ENCODE measurements at regions not wholly inside any gene's neighbourhood (a gene's known extent, or its start where the extent isn't known, plus 50 kb on each side); places are given as distances from the start of the nearest gene placed in this dataset.

DNA sequence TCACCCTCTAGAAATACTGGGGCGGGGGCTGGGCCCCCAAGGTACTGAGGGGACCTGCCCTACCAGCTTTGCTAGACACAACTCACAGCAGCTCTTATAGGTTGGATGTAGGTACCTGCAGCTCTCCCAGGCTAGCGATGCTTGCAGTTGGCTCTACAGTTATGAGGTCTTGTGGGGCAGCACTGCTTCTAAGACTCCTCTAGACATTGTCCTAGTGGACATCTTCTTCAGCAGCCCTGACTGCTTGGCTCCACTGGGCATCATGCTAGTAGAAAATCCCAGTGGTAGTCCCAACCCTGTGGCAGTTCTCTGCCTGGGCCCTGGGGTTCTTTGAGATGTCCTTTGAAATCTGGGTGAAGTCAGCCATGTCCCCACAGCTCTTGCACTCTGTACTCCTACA is 419.3 kb upstream of the SEL1L start:
- no peak overlapping the region for H3K27ac ChIP-seq (ENCODE audit: low read depth, low read length)
- H3K4me3 ChIP-seq (ENCODE audit: low read length), result no peak overlapping the region
- no peaks in the 10 kb centered on the region for H3K27me3 ChIP-seq (ENCODE audit: control insufficient read depth, insufficient read depth, low read length)
- H3K4me1 ChIP-seq (ENCODE audit: control insufficient read depth, insufficient read depth, low read length), result no peaks in the 10 kb centered on the region
- no peak overlapping the region for H3K9ac ChIP-seq (ENCODE audit: low read length)
- no peaks in the 10 kb centered on the region for H3K36me3 ChIP-seq (ENCODE audit: control insufficient read depth, insufficient read depth, low read length)

DNA sequence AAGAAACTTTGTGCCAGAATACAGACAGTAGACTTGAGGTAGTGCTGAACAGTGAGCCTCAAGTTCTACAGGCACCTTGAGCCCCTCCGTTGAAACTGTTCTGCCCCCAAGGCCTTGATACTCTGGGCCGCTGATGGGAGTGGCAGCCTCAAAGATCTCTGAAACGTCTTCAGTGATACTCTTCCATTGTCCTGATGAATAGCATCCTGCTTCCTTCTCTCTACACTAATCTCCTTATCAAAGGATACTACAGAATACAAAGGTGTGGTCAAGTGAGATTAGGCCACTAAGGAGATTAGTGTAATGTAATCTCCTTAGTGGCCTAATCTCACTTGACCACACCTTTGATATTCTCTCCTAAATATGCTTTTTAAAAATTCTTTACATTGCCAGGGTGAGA is 419.8 kb upstream of the SEL1L start:
- no peaks in the 10 kb centered on the region for H3K36me3 ChIP-seq (ENCODE audit: control insufficient read depth, insufficient read depth, low read length)
- no peak overlapping the region for H3K4me3 ChIP-seq (ENCODE audit: low read length)
- no peak overlapping the region for H3K9ac ChIP-seq (ENCODE audit: low read length)
- H3K4me1 ChIP-seq (ENCODE audit: control insufficient read depth, insufficient read depth, low read length), result no peaks in the 10 kb centered on the region
- no peaks in the 10 kb centered on the region for H3K27me3 ChIP-seq (ENCODE audit: control insufficient read depth, insufficient read depth, low read length)
- H3K27ac ChIP-seq (ENCODE audit: low read depth, low read length), result no peak overlapping the region

DNA sequence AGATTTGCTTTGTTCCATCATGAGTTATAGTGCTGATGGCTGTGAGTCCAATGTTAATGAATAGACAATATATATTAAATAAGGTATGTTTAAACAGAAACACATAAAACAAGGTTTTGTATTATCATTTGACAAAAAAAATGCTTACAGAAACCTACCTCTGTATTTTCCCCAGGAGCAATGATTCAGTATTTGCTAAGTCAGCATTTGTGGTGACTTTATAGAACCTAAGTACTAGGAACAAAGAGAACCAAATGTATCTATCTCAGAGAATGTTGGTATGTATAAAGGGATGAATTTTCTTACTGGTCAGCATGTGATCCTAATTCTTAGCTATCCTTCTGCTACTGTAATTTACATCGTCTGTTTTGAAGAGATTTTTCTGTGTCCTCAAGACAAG is 421.5 kb upstream of the SEL1L start:
- H3K36me3 ChIP-seq (ENCODE audit: control insufficient read depth, insufficient read depth, low read length), result no peaks in the 10 kb centered on the region
- no peaks in the 10 kb centered on the region for H3K27me3 ChIP-seq (ENCODE audit: control insufficient read depth, insufficient read depth, low read length)
- no peak overlapping the region for H3K27ac ChIP-seq (ENCODE audit: low read depth, low read length)
- no peak overlapping the region for H3K4me3 ChIP-seq (ENCODE audit: low read length)
- H3K4me1 ChIP-seq (ENCODE audit: control insufficient read depth, insufficient read depth, low read length), result no peaks in the 10 kb centered on the region
- no peak overlapping the region for H3K9ac ChIP-seq (ENCODE audit: low read length)

DNA sequence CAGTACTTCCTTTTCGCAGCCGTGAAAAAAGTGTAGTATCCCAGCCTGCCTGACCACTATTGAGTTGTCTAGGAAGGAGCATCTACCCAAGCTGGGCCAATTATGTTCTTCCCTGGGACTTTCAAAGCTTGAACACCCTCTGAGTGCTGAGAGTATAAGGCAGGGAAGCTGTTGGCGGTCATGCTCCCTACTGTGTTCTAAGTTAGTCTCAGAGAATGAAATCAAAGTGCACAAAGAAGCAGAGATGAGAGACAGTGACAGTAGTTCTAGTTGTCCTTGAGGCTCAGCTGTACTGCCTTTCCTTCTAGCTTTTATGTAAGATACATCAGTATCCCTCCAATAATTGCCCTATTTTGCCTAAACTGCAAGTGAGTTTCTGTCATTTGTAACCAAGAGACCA is 427.1 kb upstream of the SEL1L start:
- no peak overlapping the region for H3K27ac ChIP-seq (ENCODE audit: low read depth, low read length)
- no peaks in the 10 kb centered on the region for H3K4me1 ChIP-seq (ENCODE audit: control insufficient read depth, insufficient read depth, low read length)
- no peak overlapping the region for H3K9ac ChIP-seq (ENCODE audit: low read length)
- H3K36me3 ChIP-seq (ENCODE audit: control insufficient read depth, insufficient read depth, low read length), result no peaks in the 10 kb centered on the region
- H3K4me3 ChIP-seq (ENCODE audit: low read length), result no peak overlapping the region
- no peaks in the 10 kb centered on the region for H3K27me3 ChIP-seq (ENCODE audit: control insufficient read depth, insufficient read depth, low read length)

DNA sequence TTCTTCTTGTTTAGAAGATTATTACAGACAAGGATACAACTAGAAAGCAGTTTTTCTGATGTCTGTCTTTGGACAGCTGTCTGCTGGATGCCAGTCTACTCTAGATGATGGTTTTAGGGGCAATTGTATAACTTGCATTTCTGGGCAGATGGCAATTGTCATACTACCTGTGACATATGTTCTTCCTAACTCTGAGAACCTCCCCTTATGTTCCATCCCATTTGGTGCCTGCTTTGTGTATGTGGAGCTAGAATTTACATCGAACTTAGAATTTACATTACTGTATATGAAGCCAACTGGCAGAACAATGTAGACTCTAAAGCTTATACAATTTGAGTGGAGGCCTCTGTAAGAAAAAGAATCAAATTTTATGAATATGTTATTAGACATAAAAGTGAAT is 430.2 kb upstream of the SEL1L start:
- no peak overlapping the region for H3K4me3 ChIP-seq (ENCODE audit: low read length)
- H3K27ac ChIP-seq (ENCODE audit: low read depth, low read length), result no peak overlapping the region
- H3K9ac ChIP-seq (ENCODE audit: low read length), result no peak overlapping the region
- no peaks in the 10 kb centered on the region for H3K36me3 ChIP-seq (ENCODE audit: control insufficient read depth, insufficient read depth, low read length)
- no peaks in the 10 kb centered on the region for H3K27me3 ChIP-seq (ENCODE audit: control insufficient read depth, insufficient read depth, low read length)
- H3K4me1 ChIP-seq (ENCODE audit: control insufficient read depth, insufficient read depth, low read length), result no peaks in the 10 kb centered on the region

DNA sequence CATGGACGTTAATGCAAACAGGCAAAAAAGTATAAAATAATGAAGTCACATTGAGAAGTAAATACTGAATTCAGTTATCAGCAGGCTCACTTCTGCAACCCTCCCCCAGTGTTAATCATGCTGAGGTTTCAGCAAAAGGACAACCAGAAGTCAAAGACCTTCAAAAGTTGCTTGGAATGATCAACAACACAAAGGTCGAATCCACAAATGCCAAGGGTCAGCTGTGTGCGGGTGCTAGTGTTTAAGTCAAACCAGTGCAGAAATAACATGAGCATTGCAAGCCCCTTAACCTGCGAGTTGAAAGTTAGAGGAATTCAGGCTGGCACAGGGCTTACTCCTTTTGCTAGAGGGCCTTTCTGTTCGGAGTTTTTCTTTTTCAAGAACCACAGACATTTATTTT is 436.7 kb upstream of the SEL1L start:
- H3K4me1 ChIP-seq (ENCODE audit: control insufficient read depth, insufficient read depth, low read length), result no peaks in the 10 kb centered on the region
- H3K27me3 ChIP-seq (ENCODE audit: control insufficient read depth, insufficient read depth, low read length), result no peaks in the 10 kb centered on the region
- H3K9ac ChIP-seq (ENCODE audit: low read length), result no peak overlapping the region
- H3K36me3 ChIP-seq (ENCODE audit: control insufficient read depth, insufficient read depth, low read length), result no peaks in the 10 kb centered on the region
- H3K27ac ChIP-seq (ENCODE audit: low read depth, low read length), result no peak overlapping the region
- no peak overlapping the region for H3K4me3 ChIP-seq (ENCODE audit: low read length)

DNA sequence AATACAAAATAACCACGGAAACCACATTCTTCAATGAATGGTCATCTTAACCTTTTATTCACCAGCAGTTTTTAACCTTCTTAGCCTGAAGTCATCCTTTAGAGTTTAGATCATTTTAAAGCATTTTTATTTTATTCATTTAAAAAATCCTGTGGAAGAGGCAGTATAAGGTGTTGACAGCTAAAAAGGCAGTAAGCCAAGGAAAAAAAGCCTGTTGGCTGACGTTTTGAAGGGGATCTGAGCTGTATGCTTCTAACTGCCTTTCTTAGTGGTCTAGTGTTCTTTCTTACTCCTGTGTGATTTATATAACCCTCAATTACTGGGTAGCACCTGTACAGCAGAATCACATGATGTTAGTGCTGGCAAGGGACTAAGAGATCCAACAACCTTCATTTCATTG is 438.3 kb upstream of the SEL1L start:
- Histone ChIP-seq H3K4me3 (ENCODE audit: low read length) (no peak overlapping the region), H3K9ac (ENCODE audit: low read length) (no peak overlapping the region), H3K27me3 (ENCODE audit: control insufficient read depth, insufficient read depth, low read length) (no peaks in the 10 kb centered on the region), H3K4me1 (ENCODE audit: control insufficient read depth, insufficient read depth, low read length) (no peaks in the 10 kb centered on the region), H3K36me3 (ENCODE audit: control insufficient read depth, insufficient read depth, low read length) (no peaks in the 10 kb centered on the region), H3K27ac (ENCODE audit: low read depth, low read length) (no peak overlapping the region)

DNA sequence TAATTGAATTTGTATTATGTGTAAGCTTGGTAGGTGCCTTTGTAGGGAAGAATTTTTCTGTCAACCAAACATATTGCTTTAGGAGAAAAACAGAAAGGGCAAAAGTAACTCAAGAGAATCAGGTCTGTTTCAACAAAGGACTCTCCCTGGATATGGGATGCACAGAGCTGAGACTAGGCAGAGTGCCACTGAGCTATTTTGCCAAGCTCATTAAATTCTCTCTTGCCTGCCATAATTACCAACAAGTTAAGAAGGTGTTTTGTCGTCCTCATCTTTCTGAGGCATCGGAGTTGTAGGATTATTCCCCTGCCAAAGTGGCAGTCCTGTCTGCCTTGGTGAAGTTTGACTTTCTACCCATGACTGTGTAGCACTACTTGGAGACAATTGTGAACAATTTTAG is 438.9 kb upstream of the SEL1L start:
- no peaks in the 10 kb centered on the region for H3K36me3 ChIP-seq (ENCODE audit: control insufficient read depth, insufficient read depth, low read length)
- no peaks in the 10 kb centered on the region for H3K4me1 ChIP-seq (ENCODE audit: control insufficient read depth, insufficient read depth, low read length)
- no peak overlapping the region for H3K27ac ChIP-seq (ENCODE audit: low read depth, low read length)
- H3K9ac ChIP-seq (ENCODE audit: low read length), result no peak overlapping the region
- H3K27me3 ChIP-seq (ENCODE audit: control insufficient read depth, insufficient read depth, low read length), result no peaks in the 10 kb centered on the region
- H3K4me3 ChIP-seq (ENCODE audit: low read length), result no peak overlapping the region

DNA sequence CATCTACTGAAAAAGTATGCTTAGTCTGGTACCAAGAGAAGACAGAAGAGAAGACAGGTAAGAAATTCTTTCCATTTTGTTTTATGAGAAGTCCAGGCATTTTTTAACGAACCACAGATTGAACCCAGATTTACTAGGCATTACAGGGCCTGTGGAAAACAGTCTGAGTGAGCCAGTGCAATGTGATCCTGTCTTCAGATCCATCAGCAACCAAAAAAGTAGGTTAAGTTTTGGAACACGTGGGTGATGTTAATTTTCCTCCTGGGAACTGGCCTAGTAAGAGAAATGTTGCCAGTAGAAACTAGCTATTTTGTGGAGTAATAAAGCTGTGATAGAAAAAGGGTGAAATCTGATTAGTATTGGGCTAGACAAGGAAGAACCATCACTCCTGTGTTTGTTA is 440.9 kb upstream of the SEL1L start:
- Histone ChIP-seq H3K4me1 (ENCODE audit: control insufficient read depth, insufficient read depth, low read length) (no peaks in the 10 kb centered on the region), H3K9ac (ENCODE audit: low read length) (no peak overlapping the region), H3K27ac (ENCODE audit: low read depth, low read length) (no peak overlapping the region), H3K4me3 (ENCODE audit: low read length) (no peak overlapping the region), H3K27me3 (ENCODE audit: control insufficient read depth, insufficient read depth, low read length) (no peaks in the 10 kb centered on the region), H3K36me3 (ENCODE audit: control insufficient read depth, insufficient read depth, low read length) (no peaks in the 10 kb centered on the region)

DNA sequence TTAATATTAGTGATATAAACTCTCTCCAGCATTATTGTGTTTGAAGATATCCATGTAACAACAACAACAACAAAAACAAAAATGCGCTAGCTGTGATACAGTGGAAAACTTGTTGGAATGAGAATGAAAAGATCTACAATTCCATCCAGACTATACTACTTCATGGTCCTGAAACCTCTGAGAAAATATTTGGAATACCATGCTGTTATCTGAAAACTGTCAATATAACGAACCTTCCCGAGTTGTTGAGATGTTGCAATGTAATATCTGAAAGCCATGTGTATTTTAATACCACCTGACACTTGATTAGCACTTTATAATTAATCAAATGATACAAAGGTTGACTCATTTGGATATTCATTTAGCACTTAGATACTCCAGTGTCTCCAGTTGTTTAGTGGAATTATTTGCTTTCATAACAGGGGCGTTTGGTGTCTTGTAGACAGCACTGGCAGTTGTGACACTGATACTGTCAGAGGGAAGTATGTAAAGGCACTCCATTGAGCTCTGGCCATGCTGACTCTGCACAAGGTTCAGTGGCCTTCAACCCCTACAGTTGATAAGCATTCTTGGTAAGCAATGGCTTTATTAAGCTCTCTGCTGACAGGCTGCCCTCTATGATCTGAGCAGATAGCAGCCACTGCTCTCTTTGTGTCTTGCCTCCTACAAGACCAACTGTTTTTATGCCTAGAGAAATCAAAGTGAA is 447.1 kb upstream of the SEL1L start:
- Histone ChIP-seq H3K4me1 (ENCODE audit: control insufficient read depth, insufficient read depth, low read length) (no peaks in the 10 kb centered on the region), H3K27ac (ENCODE audit: low read depth, low read length) (no peak overlapping the region), H3K9ac (ENCODE audit: low read length) (no peak overlapping the region), H3K36me3 (ENCODE audit: control insufficient read depth, insufficient read depth, low read length) (no peaks in the 10 kb centered on the region), H3K27me3 (ENCODE audit: control insufficient read depth, insufficient read depth, low read length) (no peaks in the 10 kb centered on the region), H3K4me3 (ENCODE audit: low read length) (no peak overlapping the region)

DNA sequence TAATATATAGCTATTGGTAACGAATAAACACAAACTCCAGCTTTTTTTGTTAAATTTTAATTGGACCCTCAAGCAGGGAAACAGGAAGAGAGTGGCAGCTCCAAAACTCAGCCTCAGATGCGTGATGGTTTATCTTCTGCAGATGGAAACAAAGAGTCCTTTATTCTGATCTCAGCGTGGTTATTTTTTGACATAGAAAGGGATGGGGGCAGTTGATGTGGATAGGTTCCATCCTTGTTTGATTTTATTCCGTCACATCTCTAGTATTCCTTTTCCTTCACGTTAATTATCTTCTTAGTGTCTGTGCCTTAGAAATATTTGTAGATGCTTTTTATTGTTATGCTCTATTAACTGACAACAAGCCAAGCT is 447.6 kb upstream of the SEL1L start:
- Histone ChIP-seq H3K9ac (ENCODE audit: low read length) (no peak overlapping the region), H3K4me3 (ENCODE audit: low read length) (no peak overlapping the region), H3K4me1 (ENCODE audit: control insufficient read depth, insufficient read depth, low read length) (no peaks in the 10 kb centered on the region), H3K27ac (ENCODE audit: low read depth, low read length) (no peak overlapping the region), H3K36me3 (ENCODE audit: control insufficient read depth, insufficient read depth, low read length) (no peaks in the 10 kb centered on the region), H3K27me3 (ENCODE audit: control insufficient read depth, insufficient read depth, low read length) (no peaks in the 10 kb centered on the region)

DNA sequence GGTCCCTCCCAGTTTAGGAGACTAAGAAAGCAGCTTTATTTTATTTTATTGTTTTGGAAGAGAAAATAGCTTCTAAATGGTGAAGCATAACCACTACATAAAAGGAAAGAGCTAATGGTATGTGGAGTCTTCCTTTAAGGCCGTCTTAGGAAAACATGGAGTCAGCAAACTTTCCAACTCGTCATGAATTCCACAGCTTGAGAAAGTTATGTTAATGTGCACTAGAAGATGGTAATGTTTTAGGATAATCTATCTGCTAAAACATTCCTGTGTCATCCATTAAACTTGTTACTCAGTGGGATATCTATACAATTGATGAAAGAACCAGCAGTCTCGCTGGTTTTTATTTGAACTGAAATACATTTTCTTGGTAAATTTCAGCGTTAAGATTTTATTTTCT is 448.4 kb upstream of the SEL1L start:
- no peak overlapping the region for H3K27ac ChIP-seq (ENCODE audit: low read depth, low read length)
- no peaks in the 10 kb centered on the region for H3K27me3 ChIP-seq (ENCODE audit: control insufficient read depth, insufficient read depth, low read length)
- no peak overlapping the region for H3K9ac ChIP-seq (ENCODE audit: low read length)
- no peaks in the 10 kb centered on the region for H3K36me3 ChIP-seq (ENCODE audit: control insufficient read depth, insufficient read depth, low read length)
- no peak overlapping the region for H3K4me3 ChIP-seq (ENCODE audit: low read length)
- no peaks in the 10 kb centered on the region for H3K4me1 ChIP-seq (ENCODE audit: control insufficient read depth, insufficient read depth, low read length)

DNA sequence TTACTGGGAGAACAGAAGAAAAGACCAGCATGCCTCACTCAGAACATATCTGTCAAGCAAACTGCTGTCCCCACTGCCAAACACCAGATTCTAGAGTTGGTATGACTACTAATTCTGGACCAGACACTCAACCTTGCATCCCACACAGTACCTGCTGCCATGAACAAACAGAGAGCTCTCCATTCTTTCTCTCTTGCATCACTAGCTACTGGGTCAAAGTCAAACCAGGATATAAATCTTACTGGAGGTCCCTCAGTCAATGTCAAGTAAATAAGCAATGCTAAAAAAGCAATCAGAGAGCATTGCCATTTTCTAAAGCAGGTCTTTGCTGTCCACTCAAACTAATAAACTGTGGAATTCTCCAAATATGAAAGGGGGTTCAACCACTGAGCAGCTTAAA is 452.4 kb upstream of the SEL1L start:
- Histone ChIP-seq H3K9ac (ENCODE audit: low read length) (no peak overlapping the region), H3K36me3 (ENCODE audit: control insufficient read depth, insufficient read depth, low read length) (no peaks in the 10 kb centered on the region), H3K4me1 (ENCODE audit: control insufficient read depth, insufficient read depth, low read length) (no peaks in the 10 kb centered on the region), H3K4me3 (ENCODE audit: low read length) (no peak overlapping the region), H3K27ac (ENCODE audit: low read depth, low read length) (no peak overlapping the region), H3K27me3 (ENCODE audit: control insufficient read depth, insufficient read depth, low read length) (no peaks in the 10 kb centered on the region)

Data from rectal smooth muscle tissue (tissue), 1 donor.